HG02973 (cell line): ENCODE measurements at regions not wholly inside any gene's neighbourhood (a gene's known extent, or its start where the extent isn't known, plus 50 kb on each side); places are given as distances from the start of the nearest gene placed in this dataset.

Source experiments
- ATAC-seq: cut with Tn5 transposase; IDR thresholded peaks from one replicate; pipeline ENCODE4 v1.9.1; 2021; ENCODE audit warnings: moderate library complexity; ENCODE audit not compliant: unreplicated experiment

DNA sequence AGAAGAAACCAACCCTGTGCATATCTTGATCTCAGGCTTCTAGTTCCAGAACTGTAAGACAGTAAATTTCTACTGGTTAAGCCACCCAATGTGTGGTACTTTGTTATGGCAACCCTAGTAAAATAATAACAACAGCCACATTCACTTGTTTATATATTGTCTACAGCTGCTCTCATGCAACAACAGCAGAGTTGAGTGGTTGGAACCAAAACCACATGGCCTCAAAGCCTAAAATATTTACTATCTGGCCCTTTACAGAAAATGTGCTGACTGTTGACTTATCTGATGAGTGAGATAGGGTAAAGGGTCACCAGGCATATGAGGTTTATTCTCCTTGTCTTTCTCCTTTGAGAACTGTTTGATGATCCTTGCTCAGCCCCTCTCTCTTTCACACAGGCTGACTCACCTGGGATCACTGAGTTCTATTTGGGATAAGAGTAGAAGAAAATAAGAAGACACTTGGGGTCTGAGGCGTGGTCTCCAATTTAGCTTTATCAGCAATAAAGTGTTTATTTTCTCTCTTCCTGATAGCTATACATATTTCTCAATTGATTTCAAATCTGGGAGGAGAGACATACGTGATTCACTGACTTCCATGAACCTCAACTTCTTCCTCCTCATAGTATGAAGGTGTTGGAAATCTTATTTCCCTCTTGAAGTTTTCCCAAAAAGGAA is 227.5 kb upstream of the STARD13 start:
- ATAC-seq = no peak

DNA sequence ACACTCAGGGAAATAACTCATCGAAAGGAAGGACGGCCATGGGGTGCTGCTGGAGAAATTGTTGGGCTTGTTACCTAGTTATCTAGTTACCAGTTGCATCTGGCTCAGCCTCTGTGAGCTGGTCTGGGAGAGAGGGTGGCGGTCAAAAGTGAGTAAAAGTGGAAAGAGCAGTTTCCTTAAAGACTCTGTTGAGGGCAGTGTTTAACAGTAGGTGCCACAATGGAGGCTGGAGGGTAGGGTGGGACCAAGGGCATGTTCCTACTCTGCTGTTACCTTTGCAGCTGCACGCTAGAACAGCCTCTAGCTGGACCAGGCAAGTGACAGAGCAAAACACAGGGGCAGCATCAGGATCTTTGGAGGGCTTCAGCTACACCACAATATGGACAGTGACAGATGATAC is 228.8 kb upstream of the STARD13 start:
- ATAC-seq = no peak

DNA sequence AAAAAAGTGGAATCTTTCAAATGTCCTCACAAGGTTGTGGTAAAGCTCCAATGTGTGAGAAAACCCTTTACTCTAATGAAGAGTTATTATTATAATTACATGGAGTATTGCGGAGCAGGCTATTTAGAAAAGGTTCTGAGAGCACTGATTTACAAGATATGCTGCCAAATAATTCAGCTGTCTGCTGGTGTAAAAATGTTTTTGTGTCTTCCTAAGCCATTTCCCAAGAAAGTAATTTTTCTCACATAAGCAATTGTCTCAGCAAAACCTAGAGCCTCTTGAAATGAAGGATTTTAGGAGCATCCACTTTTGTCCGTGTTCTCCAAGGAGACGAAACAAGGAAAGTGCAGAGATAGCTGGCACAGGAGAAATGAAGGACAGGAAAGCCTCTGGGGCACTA is 229.6 kb upstream of the STARD13 start:
- no peak for ATAC-seq

DNA sequence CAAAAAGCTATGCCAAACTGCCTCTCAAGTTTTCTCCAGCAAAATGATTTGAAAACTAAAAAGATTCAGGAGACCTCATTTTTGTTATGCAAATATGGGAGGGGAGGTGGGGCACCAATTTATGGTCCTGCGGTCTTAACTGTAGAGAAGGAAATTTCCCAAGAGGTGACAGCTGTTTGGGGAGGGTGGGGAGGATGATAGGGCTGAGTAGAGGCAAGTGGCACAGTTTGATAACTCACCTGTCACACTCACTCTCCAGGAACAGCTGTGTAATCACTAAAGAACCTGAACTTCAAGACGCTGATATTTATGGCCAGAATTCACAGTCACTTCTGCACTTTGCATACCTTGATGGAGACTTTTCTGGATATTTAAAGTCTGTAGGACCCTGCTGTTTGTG is 232.9 kb upstream of the STARD13 start:
- no peak for ATAC-seq

DNA sequence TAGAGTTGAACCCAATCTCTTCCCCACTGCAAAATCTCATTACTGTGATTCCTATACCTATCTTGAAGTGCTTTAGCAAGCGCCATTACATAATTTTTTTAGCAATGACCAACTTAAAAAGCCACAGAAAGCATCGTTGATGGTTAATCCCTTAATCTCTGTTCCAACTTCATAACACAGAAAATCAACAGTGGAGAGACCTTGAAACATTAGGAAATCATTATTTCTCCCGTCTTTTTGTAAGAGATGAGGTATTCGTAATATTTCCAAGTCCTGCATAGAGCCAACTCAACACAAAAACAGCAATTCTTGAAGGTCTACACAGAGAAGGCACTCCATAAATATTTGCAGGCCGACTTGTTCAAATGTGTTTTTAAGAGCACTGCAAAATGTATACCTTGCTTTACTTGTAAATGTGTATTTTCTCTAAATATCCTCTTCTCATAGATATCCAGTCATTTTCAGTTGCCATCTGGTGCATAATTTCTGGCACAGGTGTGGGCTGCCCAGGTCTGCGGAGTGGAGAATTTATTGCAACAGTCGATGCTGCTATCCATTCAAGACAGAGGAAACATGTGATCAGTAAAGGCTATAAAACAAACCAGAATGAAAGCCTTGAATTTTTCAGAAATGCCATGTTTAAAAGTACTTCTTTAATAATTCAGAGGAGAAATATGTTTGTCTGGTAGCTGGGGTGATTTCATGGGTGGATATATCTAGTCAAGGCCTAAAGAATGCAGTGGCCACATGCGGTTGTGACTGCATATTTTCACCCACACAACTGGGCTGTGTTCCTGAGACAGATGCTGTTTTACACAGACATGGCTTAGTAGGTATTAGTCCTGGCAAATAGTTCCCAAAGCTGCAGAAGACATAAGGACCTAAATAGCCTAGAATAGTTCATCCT is 234.3 kb upstream of the STARD13 start:
- no peak for ATAC-seq

DNA sequence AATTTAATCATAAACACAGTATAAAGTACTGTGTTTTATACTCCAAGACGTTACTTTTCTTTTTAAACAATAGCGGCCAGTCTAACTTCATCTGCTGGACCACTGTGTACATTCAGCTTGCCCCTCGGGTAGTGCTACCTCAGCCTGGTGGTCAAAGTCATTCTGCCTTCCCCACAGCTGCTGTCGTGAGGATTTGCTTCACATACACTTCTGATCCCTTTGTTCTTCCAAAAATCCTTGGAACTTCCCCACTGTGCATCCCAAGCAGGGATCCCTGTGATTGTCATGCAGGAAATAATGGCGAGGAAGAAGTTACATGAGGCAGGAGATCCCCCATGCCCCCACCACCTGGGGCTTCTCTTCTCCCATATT is 234.9 kb upstream of the STARD13 start:
- ATAC-seq = no peak

DNA sequence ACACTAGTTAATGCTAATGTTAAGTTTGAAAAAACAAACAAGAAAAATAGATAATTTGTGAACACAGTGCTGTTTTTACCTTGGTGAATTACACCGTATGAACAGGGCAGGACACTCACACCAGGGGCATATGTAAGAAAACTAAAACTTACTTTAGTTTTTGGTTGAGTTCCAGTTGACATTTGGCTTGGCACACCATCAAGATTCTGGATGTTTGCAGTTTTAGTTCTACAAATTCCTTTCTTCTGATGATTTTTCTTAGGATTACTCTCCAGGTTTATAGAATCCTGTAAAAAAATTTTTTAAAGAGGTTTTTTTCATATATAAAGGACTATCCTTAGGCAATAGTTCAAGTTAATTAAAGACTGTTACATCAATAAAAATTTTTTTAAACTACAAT is 238.5 kb upstream of the STARD13 start:
- ATAC-seq = no peak

DNA sequence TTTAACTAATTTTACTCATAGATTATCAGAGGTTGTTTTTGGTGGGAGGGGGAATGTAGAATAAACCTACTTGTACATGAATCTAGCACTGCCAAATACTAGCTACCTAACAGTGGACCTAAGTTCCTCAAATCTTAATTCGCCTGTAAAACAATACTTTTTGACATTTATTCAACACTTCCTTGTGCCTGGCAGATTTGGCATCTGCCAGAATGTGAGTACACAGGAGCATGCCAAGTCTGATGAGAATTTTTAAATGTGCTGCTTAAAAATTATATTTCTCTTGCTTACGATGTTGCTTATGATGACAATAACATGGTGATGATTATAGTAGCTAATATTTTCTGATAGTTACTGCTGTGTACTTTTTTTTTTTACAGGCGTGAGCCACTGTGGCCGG is 240.2 kb upstream of the STARD13 start:
- ATAC-seq = no peak

DNA sequence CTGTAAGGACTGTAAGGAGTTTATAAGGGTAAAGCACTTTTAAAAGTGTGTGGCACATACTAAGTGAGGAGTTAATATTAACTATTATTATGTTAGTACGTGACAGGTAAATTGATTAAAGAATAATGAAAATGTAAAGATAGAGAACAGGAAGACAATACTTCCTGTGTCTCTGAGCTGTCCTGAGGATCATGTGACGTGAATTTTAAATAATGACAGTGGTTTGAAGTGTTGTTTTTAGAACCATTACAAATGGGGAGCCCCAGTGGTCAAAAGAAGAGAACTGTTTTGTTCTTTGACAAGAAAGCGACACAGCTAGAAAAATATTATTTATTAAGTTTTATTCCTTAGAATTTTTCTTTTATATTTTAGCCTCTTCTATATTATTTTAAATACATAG is 241.2 kb upstream of the STARD13 start:
- ATAC-seq = no peak

DNA sequence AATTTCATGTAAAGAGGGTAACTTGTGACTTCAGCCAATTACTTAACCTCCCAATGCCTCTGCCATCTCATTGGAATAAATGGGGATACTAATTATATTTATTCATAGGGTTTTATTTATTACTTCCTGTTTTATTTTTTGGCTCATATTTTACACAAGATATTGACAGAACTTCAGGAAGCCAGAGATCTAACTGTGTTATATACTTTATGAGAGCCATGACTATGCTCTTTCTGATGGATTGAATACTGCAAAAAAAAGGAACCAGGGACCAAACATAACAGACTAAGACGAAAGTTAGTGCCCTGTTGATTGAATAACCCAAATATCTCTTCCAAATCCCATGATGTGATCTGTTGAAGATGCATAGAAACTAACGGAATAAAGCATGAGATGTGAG is 243.3 kb upstream of the STARD13 start:
- no peak for ATAC-seq

DNA sequence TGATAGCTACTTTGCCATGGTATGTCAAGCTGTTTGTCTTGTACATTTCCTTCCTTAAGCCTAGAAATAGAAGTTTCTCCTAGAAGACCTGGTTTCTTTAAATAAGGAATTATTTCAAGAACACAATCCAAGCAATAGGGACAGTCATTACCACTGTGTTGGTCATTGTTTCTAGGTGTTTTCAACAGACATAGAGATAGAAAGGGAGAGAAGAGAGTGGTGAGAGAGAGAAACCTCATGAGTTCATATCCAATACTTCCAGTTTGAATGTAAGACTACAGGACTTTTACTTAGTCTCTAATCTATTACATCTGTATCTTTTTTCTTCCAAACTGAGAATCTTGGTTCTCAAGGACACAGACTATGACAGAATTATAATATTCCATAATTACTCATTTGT is 245.9 kb upstream of the STARD13 start:
- ATAC-seq = no peak

DNA sequence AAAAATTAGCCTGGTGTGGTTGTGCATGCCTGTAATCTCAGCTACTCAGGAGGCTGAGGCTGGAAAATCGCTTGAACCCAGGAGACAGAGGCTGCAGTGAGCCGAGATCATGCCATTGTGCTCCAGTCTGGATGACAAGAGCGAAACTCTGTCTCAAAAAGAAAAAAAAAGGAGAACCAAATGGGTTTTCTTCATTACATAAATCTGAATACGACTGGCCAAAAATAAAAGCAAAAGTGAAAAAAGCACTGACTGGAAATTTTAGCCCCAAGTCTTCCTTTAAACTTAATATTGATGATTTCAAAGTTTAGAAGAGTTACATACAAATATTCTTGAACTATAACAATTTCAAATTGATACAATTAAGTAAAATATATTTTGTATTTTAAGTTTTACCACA is 249.5 kb upstream of the STARD13 start:
- ATAC-seq = no peak

DNA sequence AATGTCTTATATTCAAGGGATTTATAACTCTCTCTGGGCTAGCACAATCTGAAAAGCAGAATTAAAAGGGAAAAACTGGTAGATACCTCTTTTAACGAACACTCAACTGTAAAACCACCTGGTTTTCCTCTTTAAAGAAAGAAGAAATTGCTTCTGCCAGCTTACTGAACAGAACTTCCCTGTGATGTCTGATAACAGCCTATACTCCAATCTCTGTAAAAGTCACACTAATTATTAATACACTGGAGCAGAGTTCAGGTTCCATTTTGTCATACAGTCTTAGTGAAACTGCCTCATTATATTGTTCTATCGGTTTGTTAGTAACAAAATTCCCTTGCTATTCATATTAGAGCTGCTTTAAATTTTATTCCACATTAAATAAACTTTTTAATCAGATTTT is 251.0 kb upstream of the STARD13 start:
- ATAC-seq = no peak

DNA sequence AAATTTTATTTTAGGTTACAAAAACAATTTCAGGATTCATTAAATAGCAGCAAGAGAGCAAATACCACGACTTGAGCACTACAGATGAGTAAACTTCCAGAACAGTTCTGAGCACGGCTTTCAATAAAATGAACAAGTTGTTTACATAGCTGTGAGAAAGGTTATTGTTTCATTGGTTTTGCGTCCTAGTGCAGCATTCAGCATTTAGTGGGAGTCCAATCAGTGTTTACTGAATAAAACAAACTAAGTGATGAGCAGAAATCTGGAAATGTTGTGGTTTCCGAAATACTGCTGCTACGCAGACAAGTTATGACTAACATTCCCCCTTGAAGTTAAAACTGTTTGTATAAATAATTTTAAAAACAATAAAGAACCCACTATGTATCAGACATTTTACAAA is 251.5 kb upstream of the STARD13 start:
- ATAC-seq = no peak

DNA sequence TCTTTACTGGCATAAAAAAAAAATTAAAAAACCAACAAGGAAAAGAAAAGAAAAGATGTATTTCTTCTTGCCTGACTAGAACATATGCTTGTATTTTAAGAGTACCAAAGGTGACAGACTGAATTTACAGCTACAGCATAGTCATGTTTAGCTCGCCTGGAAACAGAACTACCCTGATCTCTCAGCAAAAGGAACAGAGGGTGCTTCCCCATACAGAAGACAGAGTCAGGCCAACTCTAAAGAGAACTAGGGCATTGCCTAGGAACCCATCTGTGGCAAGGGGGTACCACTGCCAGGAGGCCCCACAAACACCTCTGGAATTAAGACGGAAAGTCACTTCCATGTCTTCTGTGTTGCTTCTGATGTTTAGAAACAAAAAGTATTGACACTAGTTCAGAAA is 252.1 kb upstream of the STARD13 start:
- no peak for ATAC-seq

DNA sequence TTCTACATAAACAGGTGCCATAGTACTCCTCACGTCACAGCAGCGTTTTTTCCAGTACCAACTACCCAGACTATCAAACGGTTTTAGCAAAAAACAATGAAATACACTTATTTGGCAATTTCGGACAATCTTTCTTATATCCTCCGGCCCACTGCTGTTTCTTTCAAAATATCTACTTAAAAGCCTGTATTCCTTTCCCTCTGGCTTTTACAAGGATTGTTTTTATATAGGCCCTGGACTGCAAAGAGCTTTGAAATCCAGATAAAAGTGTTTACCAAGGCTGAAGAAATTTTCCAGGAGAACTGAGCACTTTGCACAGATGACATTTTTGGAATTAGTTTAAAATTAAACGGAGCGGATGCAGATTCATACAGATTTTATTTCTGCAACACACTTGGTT is 255.9 kb upstream of the STARD13 start:
- no peak for ATAC-seq

DNA sequence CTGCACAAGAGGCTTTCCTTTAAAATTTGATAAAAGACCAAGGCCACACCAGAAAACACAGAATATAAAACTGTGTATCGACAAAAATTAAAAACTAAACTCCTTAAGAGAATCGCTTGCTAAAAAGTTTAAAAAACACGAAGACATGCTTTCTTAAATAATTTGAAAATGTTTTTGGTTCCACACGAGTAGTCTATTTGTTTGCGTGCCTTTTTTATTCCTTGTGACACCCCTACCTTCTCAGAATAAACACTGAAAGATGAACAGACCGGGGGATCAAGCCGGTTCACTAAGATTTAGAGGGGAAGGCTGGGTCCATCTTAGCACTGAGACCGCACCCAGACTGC is 256.4 kb upstream of the STARD13 start:
- ATAC-seq = no peak

DNA sequence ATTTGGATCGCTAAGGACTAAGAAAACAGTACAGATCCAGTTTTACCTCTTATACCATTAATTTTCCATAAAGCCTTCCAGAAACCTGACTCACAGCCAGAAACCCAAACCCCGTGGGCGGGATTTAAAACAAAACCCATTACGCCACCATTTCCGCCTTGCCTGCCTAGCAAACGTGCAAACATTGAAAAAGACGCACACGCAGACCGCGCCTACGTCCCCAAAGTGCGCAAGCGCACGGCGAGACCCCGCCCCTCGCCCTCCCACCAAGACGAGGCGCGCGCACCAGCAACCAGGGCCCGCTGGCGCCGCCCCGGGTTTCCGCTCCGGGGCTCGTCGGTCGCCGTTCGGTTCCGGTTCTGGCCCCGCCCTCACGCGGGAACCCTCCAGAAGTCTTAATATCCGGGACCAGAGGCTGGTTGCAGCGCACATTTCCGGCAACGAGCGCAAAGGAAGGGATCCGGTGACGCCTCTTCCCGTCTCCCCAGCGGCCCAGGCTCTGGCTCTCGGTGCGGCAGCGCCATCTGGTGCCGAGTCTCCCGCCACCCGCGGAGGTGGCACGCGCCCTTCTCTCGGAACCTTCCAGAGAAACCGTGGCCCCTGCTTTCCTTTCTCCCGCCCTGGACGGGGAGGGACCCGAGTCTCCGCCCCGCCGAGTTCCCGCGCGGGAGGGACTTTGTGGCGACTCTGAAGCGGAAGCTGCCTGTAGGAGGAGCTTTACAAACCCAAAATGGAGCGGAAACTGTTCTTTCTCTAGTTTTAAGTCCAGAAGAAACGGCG is 256.9 kb upstream of the STARD13 start:
- peak; percentile 85 for ATAC-seq

DNA sequence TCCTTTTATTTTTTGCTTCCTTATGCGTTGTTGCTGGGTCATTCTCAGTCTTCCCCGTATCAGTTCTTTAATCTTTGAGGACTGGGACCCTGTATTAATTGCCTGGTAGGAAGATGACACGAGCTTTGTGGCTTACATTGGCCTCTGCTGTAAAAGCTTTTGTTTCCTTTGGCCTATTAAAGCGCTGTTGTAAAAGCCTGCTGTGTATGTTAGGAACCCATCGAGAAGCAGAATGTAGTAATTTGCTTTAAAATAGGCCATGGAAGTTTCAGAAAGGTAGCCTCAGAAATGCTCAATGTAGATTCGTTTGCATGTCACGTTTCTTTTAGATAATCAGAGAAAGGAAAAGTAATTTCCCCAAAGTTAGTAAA is 257.5 kb upstream of the STARD13 start:
- no peak for ATAC-seq

DNA sequence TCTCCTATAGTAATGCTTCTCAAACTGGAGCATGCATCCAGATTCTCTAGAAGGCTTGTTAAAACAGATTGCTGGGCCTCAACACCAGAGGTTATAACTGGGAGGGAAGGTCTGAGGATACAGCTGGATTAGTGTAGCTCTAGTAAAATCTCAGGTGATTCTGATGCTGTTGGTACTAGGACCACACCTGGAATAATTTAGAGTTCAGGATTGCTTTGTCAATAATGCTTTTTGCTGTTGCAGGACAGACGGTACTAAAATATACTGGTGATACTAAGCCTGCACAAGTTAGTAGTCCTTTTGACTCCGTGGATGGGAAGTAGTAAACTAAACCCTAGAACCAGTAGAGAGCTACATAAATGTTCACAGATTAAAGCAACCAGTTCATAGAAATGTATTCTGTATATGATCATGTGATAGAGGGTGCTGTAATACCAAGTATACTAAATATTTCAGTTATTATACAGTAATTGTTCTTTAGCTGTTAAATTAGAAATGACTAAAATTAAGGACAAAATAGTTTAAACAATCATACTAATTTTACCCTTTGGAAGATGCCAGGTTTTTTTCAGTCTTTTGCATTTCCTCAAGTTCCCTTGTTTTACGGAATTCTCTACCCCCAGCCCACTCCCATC is 258.2 kb upstream of the STARD13 start:
- no peak for ATAC-seq

DNA sequence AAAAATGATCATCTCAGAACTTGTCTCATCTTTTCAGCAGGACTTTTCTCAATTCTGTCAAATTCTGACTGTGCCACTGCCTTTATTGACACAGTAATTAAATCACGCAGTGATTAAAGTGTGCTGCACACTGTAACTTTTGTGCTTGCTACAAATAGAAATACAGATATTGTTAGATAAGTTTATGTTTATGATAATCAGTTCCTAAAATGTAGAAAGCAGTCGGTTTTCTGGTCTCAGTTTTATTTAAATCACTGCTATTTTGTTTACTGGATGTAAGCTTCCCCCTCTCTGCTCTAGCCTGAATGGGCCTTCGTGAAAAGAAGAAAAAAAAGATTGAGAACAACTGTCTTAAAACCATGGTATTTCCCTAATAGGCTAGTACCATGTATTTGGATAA is 258.8 kb upstream of the STARD13 start:
- no peak for ATAC-seq

DNA sequence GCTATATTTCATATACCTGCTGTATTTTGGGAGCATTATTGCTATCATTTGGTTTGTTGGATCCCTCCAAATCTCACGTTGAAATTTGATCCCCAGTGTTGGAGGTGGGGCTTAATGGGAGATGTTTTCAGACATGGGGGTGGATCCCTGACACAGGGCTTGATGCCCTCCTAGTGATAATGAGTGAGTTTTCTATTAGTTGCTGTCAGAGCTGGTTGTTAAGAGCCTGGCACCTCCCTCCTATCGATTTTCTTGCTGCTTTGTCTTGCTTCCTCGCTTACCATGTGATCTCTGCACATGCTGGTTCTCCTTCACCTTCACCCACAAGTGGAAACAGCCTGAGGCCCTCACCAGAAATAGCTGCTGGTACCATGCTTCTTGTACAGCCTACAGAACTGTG is 259.9 kb upstream of the STARD13 start:
- no peak for ATAC-seq
